OCI-LY3 (cell line): ENCODE measurements at regions not wholly inside any gene's neighbourhood (a gene's known extent, or its start where the extent isn't known, plus 50 kb on each side); places are given as distances from the start of the nearest gene placed in this dataset.
"Not testable (repeated sequence)": the region's sequence is repeated elsewhere in the genome, so short reads cannot be mapped to it uniquely, and the experiment has no call there.

Experiments used
- EZH2phosphoT487 ChIP-seq: fragments of 200-600 bp; shearing (Covaris generic); IDR thresholded peaks from 2 replicates; pipeline ENCODE4 v1.6.1; 2018; ENCODE audit warnings: antibody characterized with exemption, mixed run types, low read depth
- TF ChIP-seq, protein P1 (sequence below): fragments of 200-600, 300-600 bp; sonication (generic); IDR thresholded peaks from 2 replicates; pipeline ENCODE4 v1.5.1; 2014; ENCODE audit warnings: antibody characterized with exemption, low read length, low read depth

DNA sequence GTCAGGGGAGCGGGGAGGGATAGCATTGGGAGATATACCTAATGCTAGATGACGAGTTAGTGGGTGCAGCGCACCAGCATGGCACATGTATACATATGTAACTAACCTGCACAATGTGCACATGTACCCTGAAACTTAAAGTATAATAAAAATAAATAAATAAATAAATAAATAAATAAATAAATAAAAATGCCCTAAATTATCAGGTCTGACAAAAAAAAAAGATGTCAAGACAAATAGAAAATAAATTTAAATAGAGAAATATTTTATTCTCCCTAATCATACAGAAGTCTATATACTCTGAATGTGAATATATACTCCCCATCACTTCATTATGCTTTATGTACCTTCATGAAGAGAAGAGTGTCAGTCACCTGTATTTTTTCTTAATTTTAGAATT lies 420.0 kb upstream of the PTCHD4 start:
- TF ChIP-seq, protein P1, sequence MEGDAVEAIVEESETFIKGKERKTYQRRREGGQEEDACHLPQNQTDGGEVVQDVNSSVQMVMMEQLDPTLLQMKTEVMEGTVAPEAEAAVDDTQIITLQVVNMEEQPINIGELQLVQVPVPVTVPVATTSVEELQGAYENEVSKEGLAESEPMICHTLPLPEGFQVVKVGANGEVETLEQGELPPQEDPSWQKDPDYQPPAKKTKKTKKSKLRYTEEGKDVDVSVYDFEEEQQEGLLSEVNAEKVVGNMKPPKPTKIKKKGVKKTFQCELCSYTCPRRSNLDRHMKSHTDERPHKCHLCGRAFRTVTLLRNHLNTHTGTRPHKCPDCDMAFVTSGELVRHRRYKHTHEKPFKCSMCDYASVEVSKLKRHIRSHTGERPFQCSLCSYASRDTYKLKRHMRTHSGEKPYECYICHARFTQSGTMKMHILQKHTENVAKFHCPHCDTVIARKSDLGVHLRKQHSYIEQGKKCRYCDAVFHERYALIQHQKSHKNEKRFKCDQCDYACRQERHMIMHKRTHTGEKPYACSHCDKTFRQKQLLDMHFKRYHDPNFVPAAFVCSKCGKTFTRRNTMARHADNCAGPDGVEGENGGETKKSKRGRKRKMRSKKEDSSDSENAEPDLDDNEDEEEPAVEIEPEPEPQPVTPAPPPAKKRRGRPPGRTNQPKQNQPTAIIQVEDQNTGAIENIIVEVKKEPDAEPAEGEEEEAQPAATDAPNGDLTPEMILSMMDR: not testable (repeated sequence)
- TF ChIP-seq EZH2phosphoT487: not testable (repeated sequence)
